Psoas muscle (tissue), 7 donors: ENCODE measurements at regions not wholly inside any gene's neighbourhood (a gene's known extent, or its start where the extent isn't known, plus 50 kb on each side); places are given as distances from the start of the nearest gene placed in this dataset.

Experiments
- ATAC-seq, 4 donors: fragments of 200-7000 bp; cut with Tn5 transposase; one replicate each; pipeline ENCODE4 v1.9.1; 2020; ENCODE audit warnings: moderate library complexity in 3 of 4, mild to moderate bottlenecking in 2 of 4
- DNase-seq, 2 donors: peaks; one replicate each; pipeline ENCODE4 v3.0.0-alpha.2; 2020
- H3K27ac ChIP-seq: fragments of 200-600 bp; one replicate; pipeline ENCODE4 v1.8.0; 2022
- H3K27me3 ChIP-seq, 3 donors: fragments of 200-600 bp in 1 of 3; one replicate each; pipeline versions ENCODE4 v1.6.1 to v1.8.0; 2013 to 2022; ENCODE audit warnings: low read length in 2 of 3, mild to moderate bottlenecking in 2 of 3, moderate library complexity in 1 of 3; ENCODE audit not compliant: insufficient read depth in 3 of 3
- H3K36me3 ChIP-seq, 2 donors: fragments of 200-600 bp in 1 of 2; one replicate each; pipeline versions ENCODE4 v1.6.1 to v1.8.0; 2013 to 2022; ENCODE audit warnings: low read depth in 1 of 2, mild to moderate bottlenecking in 1 of 2, moderate library complexity in 1 of 2; ENCODE audit not compliant: insufficient read depth in 1 of 2
- H3K4me1 ChIP-seq: fragments of 200-600 bp; one replicate; pipeline ENCODE4 v1.8.0; 2022
- H3K4me3 ChIP-seq: fragments of 200-600 bp; one replicate; pipeline ENCODE4 v1.8.0; 2022; ENCODE audit warnings: mild to moderate bottlenecking
- H3K9me3 ChIP-seq: fragments of 200-600 bp; one replicate; pipeline ENCODE4 v1.8.0; 2022
- WGBS, 3 donors: extraction: QIAGEN DNeasy Blood & Tissue Kit; methylation state at CpG; one replicate each; pipeline versions ENCODE4 v1.1.6 to v1.1.7; 2013; 5-methylcytosine and 5-hydroxymethylcytosine counted together
- intact Hi-C, 2 donors: fragments of 100-400 bp; cut with DNase I; formaldehyde crosslinking; loops; one replicate each; pipeline versions ENCODE4 v1.11.0 to v1.14.2; 2022
- TF ChIP-seq, protein P1 (sequence below): fragments of 200-600 bp; IDR thresholded peaks from one replicate; pipeline ENCODE4 v1.8.0; 2022; ENCODE audit warnings: antibody characterized with exemption
- donor health status: healthy with polysubstance abuse.
- donor health status: DM: no; HTN: no; CAD: no; lungs with moderate emphysema.
- donor health status: Bipolar disorder and iron deficiency.
- donor health status: healthy.
- donor health status: DM: yes; HTN: yes; CAD: no.
- donor health status: DM: no; HTN: no; CAD: no.
- donor health status: DM: yes; HTN: yes; CAD: no.

DNA sequence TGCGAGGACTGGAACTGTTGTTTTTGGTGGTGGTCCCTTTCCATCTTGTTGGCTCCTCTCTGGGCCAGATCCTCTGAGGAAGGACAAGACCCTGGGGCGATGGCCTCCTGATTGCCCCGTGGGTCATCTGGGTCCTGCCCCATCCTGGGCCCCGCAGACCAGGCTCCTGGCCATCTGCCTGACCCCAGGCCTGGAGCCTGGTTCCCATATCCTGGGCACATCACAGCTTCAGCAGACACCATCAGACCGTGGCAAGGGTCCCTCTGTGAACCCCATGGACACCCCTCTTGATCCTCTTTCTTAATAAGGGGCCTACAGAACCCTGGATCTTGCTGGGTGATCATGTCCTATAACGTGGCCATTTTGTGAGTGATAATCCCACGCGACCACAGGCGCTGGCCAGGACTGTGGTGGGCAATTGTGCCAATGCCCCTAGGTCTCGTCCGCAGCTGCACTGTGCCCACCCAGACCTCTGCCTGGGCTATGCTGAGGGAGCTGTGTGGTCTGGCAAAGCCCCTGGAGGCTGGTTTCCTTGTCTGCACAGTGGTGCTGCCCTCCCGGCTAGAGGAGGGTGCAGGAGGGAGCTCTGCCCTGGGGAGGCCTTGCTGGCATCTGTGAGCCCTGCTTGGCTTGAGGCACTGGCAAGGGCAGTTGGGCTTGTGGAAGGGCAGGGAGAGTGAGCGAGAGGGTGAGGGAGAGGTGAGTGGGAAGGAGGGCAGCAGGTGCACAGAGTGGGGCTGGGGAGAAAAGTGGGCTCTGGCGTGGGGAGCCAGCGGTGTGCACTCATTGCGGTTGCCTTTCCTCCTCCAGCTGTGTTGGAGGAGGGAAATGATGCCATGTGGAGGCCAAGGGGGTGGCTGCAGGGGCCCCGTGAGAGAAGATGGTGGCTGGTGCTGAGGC is 53.1 kb upstream of the PRR23E start:
- peak overlapping the region; percentile 67 for H3K27ac ChIP-seq
- H3K36me3 ChIP-seq: no peaks in the 10 kb centered on the region
- H3K4me1 ChIP-seq: peaks cover 23% of the 10 kb centered on the region
- ATAC-seq (no peak), DNase-seq (no peak)
- intact Hi-C loops: loop anchor here in 1 of 2 donors (5.0 kb wide), 1 partner anchor 37 kb away; no protein-coding TSS in a partner anchor
- no peak overlapping the region for H3K4me3 ChIP-seq
- no peaks in the 10 kb centered on the region for H3K9me3 ChIP-seq
- TF ChIP-seq, protein P1, sequence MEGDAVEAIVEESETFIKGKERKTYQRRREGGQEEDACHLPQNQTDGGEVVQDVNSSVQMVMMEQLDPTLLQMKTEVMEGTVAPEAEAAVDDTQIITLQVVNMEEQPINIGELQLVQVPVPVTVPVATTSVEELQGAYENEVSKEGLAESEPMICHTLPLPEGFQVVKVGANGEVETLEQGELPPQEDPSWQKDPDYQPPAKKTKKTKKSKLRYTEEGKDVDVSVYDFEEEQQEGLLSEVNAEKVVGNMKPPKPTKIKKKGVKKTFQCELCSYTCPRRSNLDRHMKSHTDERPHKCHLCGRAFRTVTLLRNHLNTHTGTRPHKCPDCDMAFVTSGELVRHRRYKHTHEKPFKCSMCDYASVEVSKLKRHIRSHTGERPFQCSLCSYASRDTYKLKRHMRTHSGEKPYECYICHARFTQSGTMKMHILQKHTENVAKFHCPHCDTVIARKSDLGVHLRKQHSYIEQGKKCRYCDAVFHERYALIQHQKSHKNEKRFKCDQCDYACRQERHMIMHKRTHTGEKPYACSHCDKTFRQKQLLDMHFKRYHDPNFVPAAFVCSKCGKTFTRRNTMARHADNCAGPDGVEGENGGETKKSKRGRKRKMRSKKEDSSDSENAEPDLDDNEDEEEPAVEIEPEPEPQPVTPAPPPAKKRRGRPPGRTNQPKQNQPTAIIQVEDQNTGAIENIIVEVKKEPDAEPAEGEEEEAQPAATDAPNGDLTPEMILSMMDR: no peak
- H3K27me3 ChIP-seq: no peaks in the 10 kb centered on the region
- 80 to 90% (median 82%) methylated on average over 16 to 17 of the region's 17 CpGs for WGBS, 3 donors

DNA sequence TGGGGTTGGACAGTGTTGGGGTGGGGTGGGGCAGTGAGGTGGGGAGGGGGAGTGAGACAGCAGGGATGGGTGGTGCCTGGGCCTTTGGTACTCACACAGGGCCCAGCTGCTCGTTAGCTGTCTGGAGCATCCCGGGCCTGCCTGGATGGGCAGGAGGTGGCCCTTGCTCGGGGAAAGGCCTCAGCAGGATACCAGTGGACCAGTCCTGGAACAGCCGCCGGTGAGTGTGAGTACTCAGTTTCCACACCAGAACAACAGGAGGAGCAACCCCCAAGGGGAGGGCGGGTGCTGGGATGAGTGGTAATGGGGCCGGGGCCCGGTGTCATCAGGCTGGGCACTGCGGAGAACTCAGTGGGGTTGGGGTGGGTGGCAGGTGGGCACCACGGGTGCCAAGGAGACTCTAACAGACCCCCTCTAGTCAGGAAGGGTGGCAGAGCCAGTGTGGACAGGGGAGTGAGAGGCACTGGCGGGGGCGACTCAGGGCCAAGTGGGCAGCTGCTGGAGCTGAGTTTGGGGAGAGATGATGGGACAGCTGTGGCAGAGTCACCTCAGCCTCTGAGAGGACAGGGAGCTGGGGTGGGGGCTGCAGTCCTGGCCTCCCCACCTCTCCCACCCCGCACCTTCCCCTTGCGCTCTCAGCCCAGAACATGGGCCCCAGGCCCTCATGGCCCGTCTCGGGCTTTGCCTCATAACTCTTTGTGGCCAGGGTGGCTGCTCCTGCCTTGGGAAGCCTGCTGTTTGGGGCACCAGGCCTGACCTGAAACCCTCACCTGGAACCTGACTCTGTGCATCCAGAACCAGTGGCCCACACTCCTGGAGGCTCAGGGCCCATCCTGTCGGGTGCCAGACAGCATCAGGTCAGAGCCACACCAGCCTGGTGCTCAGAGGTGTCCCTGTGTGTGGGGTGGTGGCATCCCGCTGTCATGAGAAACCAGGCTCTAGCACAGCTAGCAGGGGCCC is 52.1 kb upstream of the PRR23E start:
- Histone ChIP-seq H3K27me3 (no peaks in the 10 kb centered on the region), H3K4me3 (no peak overlapping the region), H3K9me3 (no peaks in the 10 kb centered on the region), H3K4me1 (peaks cover 17% of the 10 kb centered on the region), H3K36me3 (no peaks in the 10 kb centered on the region), H3K27ac (no peak overlapping the region)
- TF ChIP-seq, protein P1: no peak
- WGBS, 3 donors: 91 to 92% (median 91%) methylated on average over 15 to 18 of the region's 18 CpGs
- intact Hi-C loops: no loop called here
- ATAC-seq (no peak), DNase-seq (no peak)

DNA sequence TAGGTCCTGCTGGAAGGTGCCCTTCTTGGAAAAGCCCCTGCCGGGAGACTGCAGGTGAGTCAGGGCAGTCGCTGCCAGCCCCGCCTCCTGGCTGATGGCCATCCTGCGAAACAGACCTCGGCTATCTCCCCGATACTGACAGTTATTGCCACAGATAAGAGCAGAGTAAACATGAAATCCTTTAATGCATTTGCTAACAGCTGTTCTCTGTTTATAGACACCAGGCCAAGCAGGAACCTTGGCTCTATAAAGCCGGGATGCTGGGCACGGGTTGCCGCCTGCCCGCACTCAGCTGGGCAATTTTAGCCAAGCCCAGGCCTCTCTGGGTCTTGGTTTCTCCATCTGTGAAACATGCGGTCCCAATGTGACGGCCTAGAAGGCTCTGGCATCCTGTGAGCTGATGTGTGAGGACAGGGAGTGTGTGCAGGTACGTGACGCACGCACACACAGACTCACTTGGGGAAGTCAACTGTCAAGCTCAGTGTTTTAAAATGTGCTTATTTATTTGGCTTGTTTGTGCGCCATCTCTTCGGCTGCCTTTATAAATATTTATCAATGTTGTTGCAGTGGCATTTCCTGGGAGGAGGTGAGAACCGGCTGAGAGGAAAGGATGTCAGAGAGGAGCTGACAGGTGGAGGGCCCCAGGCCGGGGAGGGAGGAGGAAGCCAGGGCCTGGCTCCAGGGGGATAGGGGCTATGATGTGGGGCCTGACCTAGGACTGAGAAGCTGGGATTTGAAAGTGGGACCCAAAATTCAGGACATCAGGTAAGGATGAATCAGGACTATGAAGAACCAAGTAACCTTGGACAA is 50.8 kb upstream of the PRR23E start:
- 51 to 58% (median 54%) methylated on average over 19 of the region's 19 CpGs for whole genome bisulfite sequencing, 3 donors
- DNase-seq (peak in 1 of 2 donors; percentile 54), ATAC-seq (peak in 1 of 4 donors; percentile 4)
- H3K27ac ChIP-seq: no peak overlapping the region
- no peaks in the 10 kb centered on the region for H3K36me3 ChIP-seq
- H3K4me1 ChIP-seq: peaks cover 14% of the 10 kb centered on the region
- TF ChIP-seq, protein P1: no peak
- H3K27me3 ChIP-seq: no peaks in the 10 kb centered on the region
- intact Hi-C loops: no loop called here
- no peaks in the 10 kb centered on the region for H3K9me3 ChIP-seq
- H3K4me3 ChIP-seq: no peak overlapping the region
